DOHH2 (cell line): ENCODE measurements at regions not wholly inside any gene's neighbourhood (a gene's known extent, or its start where the extent isn't known, plus 50 kb on each side); places are given as distances from the start of the nearest gene placed in this dataset.

Experiments
- H3F3A ChIP-seq: fragments of 200-600 bp; sonication (generic), shearing (Covaris generic); 2 replicates; pipeline ENCODE4 v1.6.0; 2016; ENCODE audit warnings: antibody characterized with exemption, mild to moderate bottlenecking; ENCODE audit not compliant: control insufficient read depth, insufficient read depth
- H3K27ac ChIP-seq: fragments of 200-600 bp; sonication (generic); 2 replicates; pipeline ENCODE4 v1.5.1; 2014; ENCODE audit warnings: low read depth, mild to moderate bottlenecking, low read length, moderate library complexity
- H3K27me3 ChIP-seq: fragments of 200-600 bp; sonication (generic); 2 replicates; pipeline ENCODE4 v1.6.1; 2014; ENCODE audit warnings: mild to moderate bottlenecking, low read length, mixed read lengths; ENCODE audit not compliant: control insufficient read depth
- H3K36me3 ChIP-seq: fragments of 200-600 bp; sonication (generic); 2 replicates; pipeline ENCODE4 v1.6.1; 2014; ENCODE audit warnings: mild to moderate bottlenecking, low read length, moderate library complexity, mixed read lengths; ENCODE audit not compliant: control insufficient read depth
- H3K4me1 ChIP-seq: fragments of 200-600 bp; sonication (generic); 2 replicates; pipeline ENCODE4 v1.6.1; 2014; ENCODE audit warnings: mild to moderate bottlenecking, low read length, mixed read lengths; ENCODE audit not compliant: control insufficient read depth
- H3K4me2 ChIP-seq: fragments of 200-600 bp; sonication (generic); 2 replicates; pipeline ENCODE4 v1.6.0; 2014; ENCODE audit warnings: mild to moderate bottlenecking, low read length, moderate library complexity
- H3K4me3 ChIP-seq: fragments of 200-600 bp; sonication (generic); 2 replicates; pipeline ENCODE4 v1.5.1; 2014; ENCODE audit warnings: mild to moderate bottlenecking, low read length, mixed read lengths
- H3K79me2 ChIP-seq: fragments of 200-600 bp; sonication (generic); 2 replicates; pipeline ENCODE4 v1.6.1; 2014; ENCODE audit warnings: mild to moderate bottlenecking, low read length, mixed read lengths; ENCODE audit not compliant: control insufficient read depth
- H3K9me2 ChIP-seq: fragments of 200-600 bp; sonication (generic); replicated peaks from 2 replicates; pipeline ENCODE4 v1.6.1; 2014; ENCODE audit warnings: mild to moderate bottlenecking, low read length, mixed read lengths; ENCODE audit not compliant: control insufficient read depth
- H3K9me3 ChIP-seq: fragments of 200-600 bp; sonication (generic); 2 replicates; pipeline ENCODE4 v1.6.1; 2014; ENCODE audit warnings: antibody characterized with exemption, low read length, mixed read lengths; ENCODE audit not compliant: control insufficient read depth, insufficient read depth
- H4K20me1 ChIP-seq: fragments of 200-600 bp; sonication (generic); 2 replicates; pipeline ENCODE4 v1.6.0; 2014; ENCODE audit warnings: low read depth, mild to moderate bottlenecking, antibody characterized with exemption, low read length, moderate library complexity; ENCODE audit not compliant: control insufficient read depth, insufficient read depth
- CTCF ChIP-seq: fragments of 200-600 bp; sonication (generic); IDR thresholded peaks from one replicate; pipeline ENCODE4 v1.5.1; 2014; ENCODE audit warnings: antibody characterized with exemption, mild to moderate bottlenecking, low read depth, low read length; ENCODE audit not compliant: poor library complexity, severe bottlenecking
- EZH2phosphoT487 ChIP-seq: fragments of 200-600 bp; sonication (generic); IDR thresholded peaks from 2 replicates; pipeline ENCODE4 v1.6.1; 2017; ENCODE audit warnings: borderline replicate concordance, mild to moderate bottlenecking, antibody characterized with exemption, low read length, moderate library complexity, mixed read lengths

GRCh38 chr6:137725949-137726348 is 141.1 kb upstream of the TNFAIP3 start:
- TF ChIP-seq CTCF (no peak), EZH2phosphoT487 (no peak)
- Histone ChIP-seq H3K4me1 (no peaks in the 10 kb centered on the region), H3K79me2 (no peaks in the 10 kb centered on the region), H3K27me3 (0 out of 2 replicates have a peak, but pooled peaks cover 3% of the 10 kb centered on the region), H3K4me2 (no peak overlapping the region), H3K27ac (no peak overlapping the region), H4K20me1 (no peaks in the 10 kb centered on the region), H3K9me3 (no peaks in the 10 kb centered on the region), H3K36me3 (no peaks in the 10 kb centered on the region), H3F3A (no peaks in the 10 kb centered on the region), H3K4me3 (no peak overlapping the region), H3K9me2 (no peaks in the 10 kb centered on the region)

GRCh38 chr6:137726582-137726981 is 140.5 kb upstream of the TNFAIP3 start:
- Histone ChIP-seq H3K4me2 (no peak overlapping the region), H3K9me2 (no peaks in the 10 kb centered on the region), H3K27me3 (0 out of 2 replicates have a peak, but pooled peaks cover 3% of the 10 kb centered on the region), H3K27ac (no peak overlapping the region), H3K4me1 (no peaks in the 10 kb centered on the region), H4K20me1 (no peaks in the 10 kb centered on the region), H3K4me3 (no peak overlapping the region), H3K9me3 (no peaks in the 10 kb centered on the region), H3K79me2 (no peaks in the 10 kb centered on the region), H3F3A (no peaks in the 10 kb centered on the region), H3K36me3 (no peaks in the 10 kb centered on the region)
- no peak for TF ChIP-seq EZH2phosphoT487
- no peak for TF ChIP-seq CTCF

- Histone ChIP-seq H3K9me3 (no peaks in the 10 kb centered on the region), H3K9me2 (no peaks in the 10 kb centered on the region), H4K20me1 (no peaks in the 10 kb centered on the region), H3K27me3 (0 out of 2 replicates have a peak, but pooled peaks cover 3% of the 10 kb centered on the region), H3F3A (no peaks in the 10 kb centered on the region), H3K27ac (no peak overlapping the region), H3K4me2 (no peak overlapping the region), H3K4me1 (no peaks in the 10 kb centered on the region), H3K36me3 (no peaks in the 10 kb centered on the region), H3K79me2 (no peaks in the 10 kb centered on the region), H3K4me3 (no peak overlapping the region)
- TF ChIP-seq CTCF, result no peak
- TF ChIP-seq EZH2phosphoT487, result no peak
Observed at GRCh38 chr6:137727216-137727765, 139.8 kb upstream of the TNFAIP3 start.
